GM12878 (cell line): ENCODE measurements at regions not wholly inside any gene's neighbourhood (a gene's known extent, or its start where the extent isn't known, plus 50 kb on each side); places are given as distances from the start of the nearest gene placed in this dataset.

Experiments used
- CTCF ChIP-seq, 3 experiments: IDR thresholded peaks in 2 of 3; conservative IDR thresholded peaks in 1 of 3; 2 replicates each; pipeline ENCODE4 v1.5.1; 2011; ENCODE audit warnings: low read depth in 3 of 3, low read length in 3 of 3, mild to moderate bottlenecking in 3 of 3, control low read depth in 2 of 3, moderate library complexity in 2 of 3, inconsistent platforms in 1 of 3, mixed read lengths in 1 of 3; ENCODE audit not compliant: control insufficient read depth in 2 of 3, insufficient read depth in 1 of 3; ENCODE audit errors: extremely low read depth in 1 of 3
- E2F4 ChIP-seq: IDR thresholded peaks from 2 replicates; pipeline ENCODE4 v1.6.1; 2012; ENCODE audit warnings: low read depth, low read length, improper control_type of control experiment
- E2F8 ChIP-seq: fragments of 450-650 bp; IDR thresholded peaks from 2 replicates; pipeline ENCODE4 v1.6.1; 2018; ENCODE audit warnings: mild to moderate bottlenecking, low read depth, moderate library complexity; ENCODE audit not compliant: partially characterized antibody
- FOXK2 ChIP-seq: fragments of 450-650 bp; IDR thresholded peaks from 2 replicates; pipeline ENCODE4 v1.6.1; 2017; ENCODE audit warnings: mild to moderate bottlenecking, moderate library complexity
- MXI1 ChIP-seq: fragments of 150-350 bp; IDR thresholded peaks from 2 replicates; pipeline ENCODE4 v1.6.1; 2011; ENCODE audit warnings: low read depth, mild to moderate bottlenecking, inconsistent platforms, low read length, improper control_type of control experiment
- MYC ChIP-seq: IDR thresholded peaks from 2 replicates; pipeline ENCODE4 v1.6.1; 2011; ENCODE audit warnings: mild to moderate bottlenecking, low read length, moderate library complexity, inconsistent platforms; ENCODE audit not compliant: insufficient read depth, insufficient replicate concordance, insufficient read length, severe bottlenecking
- NR2C2 ChIP-seq: IDR thresholded peaks from 2 replicates; pipeline ENCODE4 v1.6.1; 2011; ENCODE audit warnings: borderline replicate concordance, low read depth; ENCODE audit not compliant: control insufficient read depth, insufficient read length
- POLR2A ChIP-seq: IDR thresholded peaks from 2 replicates; pipeline ENCODE4 v1.6.1; 2011; ENCODE audit warnings: low read depth, mild to moderate bottlenecking, low read length
- SKIL ChIP-seq: fragments of 450-650 bp; IDR thresholded peaks from 2 replicates; pipeline ENCODE4 v1.6.1; 2017; ENCODE audit warnings: mild to moderate bottlenecking, low read depth, inconsistent platforms; ENCODE audit not compliant: poor library complexity, severe bottlenecking
- SUPT20H ChIP-seq: IDR thresholded peaks from 2 replicates; pipeline ENCODE4 v1.6.1; 2011; ENCODE audit warnings: low read depth, mild to moderate bottlenecking, low read length, moderate library complexity, borderline replicate concordance; ENCODE audit not compliant: control insufficient read depth
- USF1 ChIP-seq: IDR thresholded peaks from 2 replicates; pipeline ENCODE4 v1.6.1; 2011; ENCODE audit warnings: borderline replicate concordance, low read depth, mild to moderate bottlenecking, moderate library complexity, mixed read lengths, low read length; ENCODE audit not compliant: insufficient read depth; ENCODE audit errors: extremely low read length
- USF2 ChIP-seq: IDR thresholded peaks from 2 replicates; pipeline ENCODE4 v1.6.1; 2011; ENCODE audit warnings: low read depth, low read length, improper control_type of control experiment, borderline replicate concordance

- TF ChIP-seq CTCF (IDR thresholded peaks at IDR 0.05 in 2 of 3, conservative IDR thresholded peaks at IDR 0.05 in 1 of 3; ENCODE audit: control insufficient read depth in 2 of 3, extremely low read depth in 1 of 3, insufficient read depth in 1 of 3, low read depth in 3 of 3, low read length in 3 of 3) (no peak), FOXK2 (no peak), SUPT20H (no peak), USF1 (no peak), MXI1 (no peak), SKIL (no peak), POLR2A (no peak), USF2 (no peak), E2F8 (no peak), E2F4 (no peak), NR2C2 (no peak), MYC (no peak)
These were observed 258.3 kb upstream of the SALL3 start for GRCh38 chr18:78721238-78721875.
